Adipocyte (in vitro differentiated cells): ENCODE measurements at regions not wholly inside any gene's neighbourhood (a gene's known extent, or its start where the extent isn't known, plus 50 kb on each side); places are given as distances from the start of the nearest gene placed in this dataset.

Experiments
- DNase-seq: peaks from one replicate; pipeline ENCODE4 v3.0.0-alpha.2; 2015; ENCODE audit warnings: low read depth
- H3K27me3 ChIP-seq: replicated peaks from 2 replicates; pipeline ENCODE4 v1.7.0; 2013; ENCODE audit warnings: mild to moderate bottlenecking, low read length, moderate library complexity; ENCODE audit not compliant: control insufficient read depth, insufficient read depth
- H3K36me3 ChIP-seq: 2 replicates; pipeline ENCODE4 v1.7.0; 2013; ENCODE audit warnings: low read length, mild to moderate bottlenecking, moderate library complexity; ENCODE audit not compliant: control insufficient read depth, insufficient read depth, severe bottlenecking
- H3K4me1 ChIP-seq: 2 replicates; pipeline ENCODE4 v1.7.0; 2013; ENCODE audit warnings: mild to moderate bottlenecking, low read length, moderate library complexity; ENCODE audit not compliant: control insufficient read depth, insufficient read depth
- H3K4me3 ChIP-seq: 2 replicates; pipeline ENCODE4 v1.7.0; 2013; ENCODE audit warnings: mild to moderate bottlenecking, low read length, moderate library complexity
- H3K9ac ChIP-seq: 2 replicates; pipeline ENCODE4 v1.7.0; 2013; ENCODE audit warnings: mild to moderate bottlenecking, low read length, moderate library complexity
- H3K9me3 ChIP-seq: 2 replicates; pipeline ENCODE4 v1.7.0; 2013; ENCODE audit warnings: mild to moderate bottlenecking, low read length, moderate library complexity; ENCODE audit not compliant: control insufficient read depth

DNA sequence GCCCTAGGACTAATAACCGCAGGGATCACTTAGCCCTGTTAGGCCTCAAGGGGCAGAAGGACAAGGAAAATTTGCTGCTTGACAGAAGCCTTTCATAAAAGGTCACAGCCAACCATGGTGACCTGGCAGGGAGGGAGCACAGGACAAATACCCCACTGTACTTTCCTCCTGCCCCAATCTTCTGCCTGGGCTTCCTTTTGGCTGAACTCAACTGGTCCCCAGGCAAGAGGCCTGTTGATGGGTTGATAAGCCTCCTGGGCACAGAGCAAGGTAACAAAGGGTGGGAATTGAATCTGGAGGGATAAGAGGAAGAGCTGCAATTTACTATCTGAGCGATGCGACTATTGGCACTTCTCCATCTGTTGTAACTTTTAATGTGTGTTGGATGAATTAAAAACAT, 392.9 kb downstream of the RASEF start:
- H3K36me3 ChIP-seq: no peaks in the 10 kb centered on the region
- no peak for DNase-seq
- no peaks in the 10 kb centered on the region for H3K9me3 ChIP-seq
- H3K4me1 ChIP-seq: no peaks in the 10 kb centered on the region
- H3K4me3 ChIP-seq: no peak overlapping the region
- H3K27me3 ChIP-seq: no peaks in the 10 kb centered on the region
- H3K9ac ChIP-seq: no peak overlapping the region

- Histone ChIP-seq H3K27me3 (no peaks in the 10 kb centered on the region), H3K9me3 (no peaks in the 10 kb centered on the region), H3K36me3 (no peaks in the 10 kb centered on the region), H3K4me1 (no peaks in the 10 kb centered on the region), H3K4me3 (no peak overlapping the region), H3K9ac (no peak overlapping the region)
- no peak for DNase-seq
Measured at GRCh38 chr9:82670726-82671125, 392.2 kb downstream of the RASEF start.

DNA sequence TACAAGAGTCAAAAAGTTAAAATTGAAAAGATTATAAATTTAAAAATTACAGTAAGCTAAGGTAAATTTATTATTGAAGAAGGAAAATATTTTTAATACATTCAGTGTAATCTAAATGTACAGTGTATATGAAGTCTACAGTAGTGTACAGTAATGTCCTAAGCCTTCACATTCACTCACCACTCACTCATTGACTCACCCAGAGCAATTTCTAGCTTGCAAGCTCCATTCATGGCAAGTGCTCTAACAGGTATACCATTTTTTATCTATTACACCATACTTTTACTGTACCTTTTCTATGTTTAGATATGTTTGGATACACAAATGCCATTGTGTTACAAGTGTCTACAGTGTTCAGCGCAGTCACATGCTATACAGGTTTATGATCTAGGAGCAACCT, 389.7 kb downstream of the RASEF start:
- H3K4me3 ChIP-seq: no peak overlapping the region
- no peak for DNase-seq

DNA sequence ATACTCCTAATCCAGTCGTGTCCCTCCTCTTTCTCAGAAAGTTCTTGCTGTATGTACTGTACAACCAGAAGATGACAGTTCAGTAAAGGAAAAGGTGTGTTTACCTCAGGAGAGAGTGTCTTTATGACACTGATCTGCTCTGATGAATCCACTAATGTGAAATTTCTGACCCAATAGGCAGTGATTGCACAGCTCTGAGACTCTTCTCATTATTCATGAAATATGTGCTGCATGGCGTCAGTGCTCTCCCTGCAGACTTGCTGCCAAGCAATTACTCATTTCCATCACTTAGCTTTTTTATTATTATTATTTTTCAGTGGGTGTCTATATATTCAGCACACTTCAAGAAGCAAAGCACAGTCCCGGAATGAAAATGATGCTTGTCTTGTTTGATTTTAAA, 389.0 kb downstream of the RASEF start:
- H3K9me3 ChIP-seq: no peaks in the 10 kb centered on the region
- no peaks in the 10 kb centered on the region for H3K27me3 ChIP-seq
- no peaks in the 10 kb centered on the region for H3K4me1 ChIP-seq
- no peak overlapping the region for H3K4me3 ChIP-seq
- H3K9ac ChIP-seq: no peak overlapping the region
- no peak for DNase-seq
- H3K36me3 ChIP-seq: no peaks in the 10 kb centered on the region

More for the DNA sequence above, 389.7 kb downstream of the RASEF start:
- Histone ChIP-seq H3K9me3 (no peaks in the 10 kb centered on the region), H3K36me3 (no peaks in the 10 kb centered on the region), H3K9ac (no peak overlapping the region), H3K27me3 (no peaks in the 10 kb centered on the region), H3K4me1 (no peaks in the 10 kb centered on the region)

GRCh38 chr9:82675102-82675501, 387.8 kb downstream of the RASEF start:
- Histone ChIP-seq H3K9ac (no peak overlapping the region), H3K4me1 (no peaks in the 10 kb centered on the region), H3K4me3 (no peak overlapping the region), H3K36me3 (no peaks in the 10 kb centered on the region), H3K9me3 (no peaks in the 10 kb centered on the region), H3K27me3 (peaks cover 4% of the 10 kb centered on the region)
- no peak for DNase-seq

- H3K4me1 ChIP-seq: no peaks in the 10 kb centered on the region
- no peak for DNase-seq
- no peaks in the 10 kb centered on the region for H3K36me3 ChIP-seq
- no peaks in the 10 kb centered on the region for H3K9me3 ChIP-seq
- no peak overlapping the region for H3K4me3 ChIP-seq
- H3K9ac ChIP-seq: no peak overlapping the region
- H3K27me3 ChIP-seq: peaks cover 5% of the 10 kb centered on the region
Measured at GRCh38 chr9:82675605-82676004, 387.3 kb downstream of the RASEF start.

- no peak overlapping the region for H3K4me3 ChIP-seq
- no peaks in the 10 kb centered on the region for H3K36me3 ChIP-seq
- no peak for DNase-seq
- no peaks in the 10 kb centered on the region for H3K9me3 ChIP-seq
- no peaks in the 10 kb centered on the region for H3K4me1 ChIP-seq
- H3K27me3 ChIP-seq: peaks cover 5% of the 10 kb centered on the region
- no peak overlapping the region for H3K9ac ChIP-seq
Measured at GRCh38 chr9:82677086-82677485, 385.9 kb downstream of the RASEF start.

- Histone ChIP-seq H3K27me3 (peaks cover 5% of the 10 kb centered on the region), H3K36me3 (no peaks in the 10 kb centered on the region), H3K9ac (no peak overlapping the region), H3K9me3 (peaks cover 3% of the 10 kb centered on the region), H3K4me3 (no peak overlapping the region), H3K4me1 (no peaks in the 10 kb centered on the region)
- no peak for DNase-seq
Measured at GRCh38 chr9:82679472-82679871, 383.5 kb downstream of the RASEF start.

- H3K36me3 ChIP-seq: no peaks in the 10 kb centered on the region
- peaks cover 3% of the 10 kb centered on the region for H3K9me3 ChIP-seq
- H3K4me3 ChIP-seq: no peak overlapping the region
- H3K27me3 ChIP-seq: peaks cover 5% of the 10 kb centered on the region
- DNase-seq: no peak
- H3K4me1 ChIP-seq: no peaks in the 10 kb centered on the region
- H3K9ac ChIP-seq: no peak overlapping the region
Measured at GRCh38 chr9:82680179-82680935, 382.6 kb downstream of the RASEF start.

DNA sequence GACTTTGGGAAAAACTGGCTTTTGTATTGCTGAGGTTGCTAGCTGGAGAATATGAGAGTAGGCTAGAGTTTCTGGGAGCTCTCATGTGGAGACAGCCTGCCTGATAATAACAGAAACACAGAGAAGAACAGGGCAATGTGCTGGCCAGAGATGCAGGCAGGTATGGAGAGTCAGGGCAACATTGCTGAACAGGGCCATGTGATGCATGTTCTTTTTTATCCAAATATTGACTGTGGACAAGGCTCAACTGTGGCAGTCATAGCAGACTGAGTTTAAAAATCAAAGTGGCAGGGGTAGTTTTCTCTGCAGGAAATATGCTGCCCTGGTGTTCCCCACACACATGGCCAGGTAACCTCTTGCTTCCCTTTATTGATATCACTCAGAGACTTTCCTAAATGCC, 381.1 kb downstream of the RASEF start:
- Histone ChIP-seq H3K9me3 (peaks cover 3% of the 10 kb centered on the region), H3K4me3 (no peak overlapping the region), H3K27me3 (peaks cover 5% of the 10 kb centered on the region), H3K9ac (no peak overlapping the region), H3K4me1 (no peaks in the 10 kb centered on the region), H3K36me3 (no peaks in the 10 kb centered on the region)
- no peak for DNase-seq

GRCh38 chr9:82682431-82682830, 380.5 kb downstream of the RASEF start:
- Histone ChIP-seq H3K27me3 (peaks cover 5% of the 10 kb centered on the region), H3K36me3 (no peaks in the 10 kb centered on the region)

DNA sequence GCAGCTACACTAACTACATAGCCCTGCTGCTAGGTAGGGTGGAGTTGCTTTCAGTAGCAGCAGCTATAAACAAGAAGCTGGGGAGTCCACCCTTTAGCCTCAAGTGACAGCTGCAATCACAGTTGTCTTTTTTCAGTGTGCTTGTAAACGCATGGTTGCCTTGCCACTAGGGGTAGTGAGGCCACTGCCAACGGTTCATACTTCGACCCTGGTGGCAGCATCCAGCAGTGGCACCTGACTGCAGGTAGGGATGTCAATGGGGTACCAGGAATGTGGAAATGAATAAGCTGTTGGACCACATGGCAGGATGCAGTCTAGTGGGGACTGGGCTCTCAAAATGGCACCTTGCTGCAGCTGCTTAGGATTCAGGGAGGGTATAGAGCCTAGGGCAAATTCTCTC, 367.2 kb downstream of the RASEF start:
- Histone ChIP-seq H3K4me1 (no peaks in the 10 kb centered on the region), H3K4me3 (no peak overlapping the region), H3K36me3 (no peaks in the 10 kb centered on the region), H3K9ac (no peak overlapping the region), H3K9me3 (no peaks in the 10 kb centered on the region), H3K27me3 (no peaks in the 10 kb centered on the region)
- no peak for DNase-seq

More at GRCh38 chr9:82682431-82682830, 380.5 kb downstream of the RASEF start:
- Histone ChIP-seq H3K4me3 (no peak overlapping the region), H3K9ac (no peak overlapping the region), H3K9me3 (peaks cover 3% of the 10 kb centered on the region), H3K4me1 (no peaks in the 10 kb centered on the region)
- DNase-seq: no peak
